WTC11 (cell line): ENCODE measurements at regions not wholly inside any gene's neighbourhood (a gene's known extent, or its start where the extent isn't known, plus 50 kb on each side); places are given as distances from the start of the nearest gene placed in this dataset.

Experiments
- CBFB ChIP-seq: sonication (generic); formaldehyde crosslinking; IDR thresholded peaks from 2 replicates; pipeline ENCODE4 v1.8.1; 2022; ENCODE audit warnings: mild to moderate bottlenecking, low read depth, missing genetic modification reagents
- E2F4 ChIP-seq: sonication (generic); formaldehyde crosslinking; IDR thresholded peaks from 2 replicates; pipeline ENCODE4 v1.8.1; 2022; ENCODE audit warnings: low read depth, mild to moderate bottlenecking, moderate library complexity, missing genetic modification reagents, borderline replicate concordance
- ESRRA ChIP-seq: sonication (generic); formaldehyde crosslinking; IDR thresholded peaks from 2 replicates; pipeline ENCODE4 v1.8.1; 2022; ENCODE audit warnings: mild to moderate bottlenecking, missing genetic modification reagents, borderline replicate concordance
- IRF1 ChIP-seq: sonication (generic); formaldehyde crosslinking; IDR thresholded peaks from 2 replicates; pipeline ENCODE4 v1.8.0; 2023; ENCODE audit warnings: missing genetic modification reagents
- JUN ChIP-seq: sonication (generic); formaldehyde crosslinking; IDR thresholded peaks from 2 replicates; pipeline ENCODE4 v1.8.0; 2023; ENCODE audit warnings: mild to moderate bottlenecking, missing genetic modification reagents
- NFYB ChIP-seq: sonication (generic); formaldehyde crosslinking; conservative IDR thresholded peaks from 2 replicates; pipeline ENCODE4 v1.8.0; 2022; ENCODE audit warnings: low read depth, missing genetic modification reagents
- TCF7 ChIP-seq: sonication (generic); formaldehyde crosslinking; IDR thresholded peaks from 2 replicates; pipeline ENCODE4 v1.8.0; 2022; ENCODE audit warnings: mild to moderate bottlenecking, low read depth, missing genetic modification reagents, moderate library complexity
- USF2 ChIP-seq: sonication (generic); formaldehyde crosslinking; IDR thresholded peaks from 2 replicates; pipeline ENCODE4 v1.8.1; 2023; ENCODE audit warnings: mild to moderate bottlenecking, missing genetic modification reagents, moderate library complexity
- TF ChIP-seq, protein P1 (sequence below): sonication (generic); formaldehyde crosslinking; IDR thresholded peaks from 2 replicates; pipeline ENCODE4 v1.8.1; 2022; ENCODE audit warnings: low read depth, missing genetic modification reagents, borderline replicate concordance
- TF ChIP-seq, protein P2 (sequence below): fragments of 200-600 bp; IDR thresholded peaks from 2 replicates; pipeline ENCODE4 v1.8.0; 2022; ENCODE audit warnings: antibody characterized with exemption
- TF ChIP-seq, protein P3 (sequence below): fragments of 250-450 bp; sonication (Bioruptor Pico); IDR thresholded peaks from 2 replicates; pipeline ENCODE4 v2.1.2; 2022; ENCODE audit warnings: mild to moderate bottlenecking, moderate library complexity
- TF ChIP-seq, protein P4 (sequence below): sonication (generic); formaldehyde crosslinking; IDR thresholded peaks from 2 replicates; pipeline ENCODE4 v1.8.1; 2022; ENCODE audit warnings: mild to moderate bottlenecking, moderate library complexity, missing genetic modification reagents

GRCh38 chr5:29697278-29697677, 1496.2 kb upstream of the CDH6 start:
- no peak for TF ChIP-seq NFYB
- TF ChIP-seq, protein P1, sequence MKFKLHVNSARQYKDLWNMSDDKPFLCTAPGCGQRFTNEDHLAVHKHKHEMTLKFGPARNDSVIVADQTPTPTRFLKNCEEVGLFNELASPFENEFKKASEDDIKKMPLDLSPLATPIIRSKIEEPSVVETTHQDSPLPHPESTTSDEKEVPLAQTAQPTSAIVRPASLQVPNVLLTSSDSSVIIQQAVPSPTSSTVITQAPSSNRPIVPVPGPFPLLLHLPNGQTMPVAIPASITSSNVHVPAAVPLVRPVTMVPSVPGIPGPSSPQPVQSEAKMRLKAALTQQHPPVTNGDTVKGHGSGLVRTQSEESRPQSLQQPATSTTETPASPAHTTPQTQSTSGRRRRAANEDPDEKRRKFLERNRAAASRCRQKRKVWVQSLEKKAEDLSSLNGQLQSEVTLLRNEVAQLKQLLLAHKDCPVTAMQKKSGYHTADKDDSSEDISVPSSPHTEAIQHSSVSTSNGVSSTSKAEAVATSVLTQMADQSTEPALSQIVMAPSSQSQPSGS (CRISPR knock-in tag), result no peak
- no peak for TF ChIP-seq JUN
- TF ChIP-seq, protein P2, sequence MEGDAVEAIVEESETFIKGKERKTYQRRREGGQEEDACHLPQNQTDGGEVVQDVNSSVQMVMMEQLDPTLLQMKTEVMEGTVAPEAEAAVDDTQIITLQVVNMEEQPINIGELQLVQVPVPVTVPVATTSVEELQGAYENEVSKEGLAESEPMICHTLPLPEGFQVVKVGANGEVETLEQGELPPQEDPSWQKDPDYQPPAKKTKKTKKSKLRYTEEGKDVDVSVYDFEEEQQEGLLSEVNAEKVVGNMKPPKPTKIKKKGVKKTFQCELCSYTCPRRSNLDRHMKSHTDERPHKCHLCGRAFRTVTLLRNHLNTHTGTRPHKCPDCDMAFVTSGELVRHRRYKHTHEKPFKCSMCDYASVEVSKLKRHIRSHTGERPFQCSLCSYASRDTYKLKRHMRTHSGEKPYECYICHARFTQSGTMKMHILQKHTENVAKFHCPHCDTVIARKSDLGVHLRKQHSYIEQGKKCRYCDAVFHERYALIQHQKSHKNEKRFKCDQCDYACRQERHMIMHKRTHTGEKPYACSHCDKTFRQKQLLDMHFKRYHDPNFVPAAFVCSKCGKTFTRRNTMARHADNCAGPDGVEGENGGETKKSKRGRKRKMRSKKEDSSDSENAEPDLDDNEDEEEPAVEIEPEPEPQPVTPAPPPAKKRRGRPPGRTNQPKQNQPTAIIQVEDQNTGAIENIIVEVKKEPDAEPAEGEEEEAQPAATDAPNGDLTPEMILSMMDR, result no peak
- TF ChIP-seq IRF1, result no peak
- TF ChIP-seq, protein P3, sequence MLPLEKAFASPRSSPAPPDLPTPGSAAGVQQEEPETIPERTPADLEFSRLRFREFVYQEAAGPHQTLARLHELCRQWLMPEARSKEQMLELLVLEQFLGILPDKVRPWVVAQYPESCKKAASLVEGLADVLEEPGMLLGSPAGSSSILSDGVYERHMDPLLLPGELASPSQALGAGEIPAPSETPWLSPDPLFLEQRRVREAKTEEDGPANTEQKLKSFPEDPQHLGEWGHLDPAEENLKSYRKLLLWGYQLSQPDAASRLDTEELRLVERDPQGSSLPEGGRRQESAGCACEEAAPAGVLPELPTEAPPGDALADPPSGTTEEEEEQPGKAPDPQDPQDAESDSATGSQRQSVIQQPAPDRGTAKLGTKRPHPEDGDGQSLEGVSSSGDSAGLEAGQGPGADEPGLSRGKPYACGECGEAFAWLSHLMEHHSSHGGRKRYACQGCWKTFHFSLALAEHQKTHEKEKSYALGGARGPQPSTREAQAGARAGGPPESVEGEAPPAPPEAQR (CRISPR knock-in tag), result no peak
- TF ChIP-seq TCF7 (CRISPR knock-in tag), result no peak
- TF ChIP-seq, protein P4, sequence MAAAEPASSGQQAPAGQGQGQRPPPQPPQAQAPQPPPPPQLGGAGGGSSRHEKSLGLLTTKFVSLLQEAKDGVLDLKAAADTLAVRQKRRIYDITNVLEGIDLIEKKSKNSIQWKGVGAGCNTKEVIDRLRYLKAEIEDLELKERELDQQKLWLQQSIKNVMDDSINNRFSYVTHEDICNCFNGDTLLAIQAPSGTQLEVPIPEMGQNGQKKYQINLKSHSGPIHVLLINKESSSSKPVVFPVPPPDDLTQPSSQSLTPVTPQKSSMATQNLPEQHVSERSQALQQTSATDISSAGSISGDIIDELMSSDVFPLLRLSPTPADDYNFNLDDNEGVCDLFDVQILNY (CRISPR knock-in tag), result no peak
- no peak for TF ChIP-seq USF2 (CRISPR knock-in tag)
- no peak for TF ChIP-seq CBFB (CRISPR knock-in tag)
- TF ChIP-seq ESRRA (CRISPR knock-in tag), result no peak
- TF ChIP-seq E2F4 (CRISPR knock-in tag), result no peak
